ENCODE measurements at regions not wholly inside any gene's neighbourhood (a gene's known extent, or its start where the extent isn't known, plus 50 kb on each side); places are given as distances from the start of the nearest gene placed in this dataset.

DNA sequence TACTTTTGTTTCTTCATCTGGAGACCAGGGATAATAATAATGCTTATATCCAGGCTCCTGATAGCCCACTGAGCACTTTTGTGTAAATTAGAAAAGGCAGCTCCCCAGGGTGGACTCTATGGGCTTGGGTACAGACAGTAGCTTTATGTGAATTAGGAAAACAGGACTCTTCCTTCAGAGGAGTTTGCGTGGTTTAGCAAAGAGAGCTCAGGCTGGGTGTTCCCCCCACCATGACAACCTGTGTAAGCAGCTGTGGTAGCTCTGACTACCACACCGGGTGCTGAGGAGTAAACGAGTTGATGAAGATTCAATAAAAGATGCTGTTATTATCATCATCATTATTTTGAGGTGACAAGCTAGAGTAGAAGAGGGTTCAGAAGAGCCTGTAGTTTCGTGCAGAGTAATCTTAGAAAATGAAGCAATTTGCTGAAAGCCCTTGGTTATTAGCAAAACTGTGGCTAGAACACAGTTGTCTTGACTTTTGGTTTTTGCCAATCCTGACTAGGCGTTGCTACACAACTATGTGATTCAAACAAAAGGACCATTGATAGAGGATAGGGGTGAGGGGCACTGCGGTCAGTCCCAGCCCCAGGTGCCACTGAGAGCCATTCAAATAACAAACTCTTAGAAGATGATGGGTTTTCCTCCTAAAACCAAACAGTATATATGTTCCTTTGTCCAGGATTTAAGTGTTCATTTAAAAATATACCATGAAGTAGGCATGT is 60.6 kb upstream of the LIMCH1 start:
- Histone ChIP-seq H3K9me3 (no peaks in the 10 kb centered on the region), H3K27me3 (no peaks in the 10 kb centered on the region), H3K27ac (replicated peaks in 1 of 4) (no peak overlapping the region), H3K4me1 (no peaks in the 10 kb centered on the region), H3K4me3 (no peak overlapping the region), H3K36me3 (no peaks in the 10 kb centered on the region)
- TF ChIP-seq POLR2A (IDR thresholded peaks at IDR 0.05; ENCODE audit: low read depth) (no peak), EP300 (IDR thresholded peaks at IDR 0.05) (no peak), POLR2AphosphoS5 (IDR thresholded peaks at IDR 0.05) (no peak), CTCF (IDR thresholded peaks at IDR 0.05) (no peak)
- no peak for DNase-seq (ENCODE audit: extremely low spot score)
- intact Hi-C loops (cut with DNase I) = no loop called here
- WGBS = 87% methylated on average over 6 of the region's 6 CpGs

- no peak overlapping the region for H3K4me3 ChIP-seq
- no peaks in the 10 kb centered on the region for H3K4me1 ChIP-seq
- intact Hi-C loops (cut with DNase I) = no loop called here
- no peak for DNase-seq (ENCODE audit: extremely low spot score)
- 72% methylated on average over 3 of the region's 3 CpGs for WGBS
- H3K9me3 ChIP-seq = no peaks in the 10 kb centered on the region
- no peaks in the 10 kb centered on the region for H3K36me3 ChIP-seq
- no peak overlapping the region for H3K27ac ChIP-seq (replicated peaks in 1 of 4)
- TF ChIP-seq POLR2A (IDR thresholded peaks at IDR 0.05; ENCODE audit: low read depth) (no peak), EP300 (IDR thresholded peaks at IDR 0.05) (no peak), CTCF (IDR thresholded peaks at IDR 0.05) (no peak), POLR2AphosphoS5 (IDR thresholded peaks at IDR 0.05) (no peak)
- H3K27me3 ChIP-seq = no peaks in the 10 kb centered on the region
Measured at GRCh38 chr4:41478518-41478917, 59.4 kb upstream of the LIMCH1 start.

DNA sequence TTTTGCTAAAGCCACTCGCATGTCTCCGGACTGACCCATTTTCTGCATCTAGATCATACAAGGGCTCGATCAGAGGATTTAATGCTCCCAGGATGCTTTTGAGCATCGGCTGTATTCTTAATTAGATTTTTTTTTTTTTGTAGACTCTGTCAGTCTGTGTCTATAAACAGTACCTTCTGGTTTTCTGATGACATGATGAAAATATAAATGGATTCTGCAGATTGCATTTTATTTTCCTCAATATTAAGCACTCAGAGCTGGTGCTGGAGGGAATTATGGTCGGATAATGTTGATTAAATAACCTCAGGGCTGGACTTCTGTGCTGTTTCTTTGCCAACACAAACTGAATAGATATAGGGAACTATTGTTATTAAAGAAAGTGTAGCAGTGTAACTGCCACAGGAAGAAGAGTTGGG is 57.1 kb upstream of the LIMCH1 start:
- WGBS = 86% methylated on average over 5 of the region's 5 CpGs
- intact Hi-C loops (cut with DNase I) = no loop called here
- DNase-seq (ENCODE audit: extremely low spot score) = no peak

DNA sequence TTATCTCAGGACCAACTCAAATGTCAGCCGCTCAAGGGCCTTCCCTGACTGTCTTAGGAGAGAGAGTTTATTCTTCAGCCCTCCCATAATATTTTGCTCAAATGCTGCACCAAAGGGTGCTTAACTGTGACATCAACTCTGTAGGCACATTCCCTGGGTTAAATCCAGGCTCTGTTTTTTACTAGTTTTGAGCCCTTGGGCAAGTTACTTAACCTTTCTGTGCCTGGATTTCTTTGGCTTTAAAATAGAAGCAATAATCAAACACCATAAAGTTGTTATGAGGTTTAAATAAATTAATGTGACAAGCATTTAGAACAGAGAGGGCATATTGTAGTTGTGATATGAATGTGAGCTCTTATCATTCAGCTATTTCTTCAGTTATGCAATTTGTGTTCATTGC is 54.2 kb upstream of the LIMCH1 start:
- WGBS = 88% methylated on average over 1 of the region's 1 CpG
- Histone ChIP-seq H3K27ac (replicated peaks in 1 of 4) (no peak overlapping the region), H3K27me3 (no peaks in the 10 kb centered on the region), H3K4me1 (peaks cover 0 to 14% (median 3%) of the 10 kb centered on the region in 4 donors), H3K9me3 (no peaks in the 10 kb centered on the region), H3K36me3 (no peaks in the 10 kb centered on the region), H3K4me3 (no peak overlapping the region)
- intact Hi-C loops (cut with DNase I) = no loop called here
- TF ChIP-seq CTCF (IDR thresholded peaks at IDR 0.05) = no peak
- no peak for TF ChIP-seq EP300 (IDR thresholded peaks at IDR 0.05)
- no peak for DNase-seq (ENCODE audit: extremely low spot score)

More for the DNA sequence above, 57.1 kb upstream of the LIMCH1 start:
- Histone ChIP-seq H3K27me3 (no peaks in the 10 kb centered on the region), H3K4me3 (no peak overlapping the region), H3K9me3 (no peaks in the 10 kb centered on the region), H3K4me1 (peaks cover 0 to 11% (median 3%) of the 10 kb centered on the region in 4 donors), H3K27ac (replicated peaks in 1 of 4) (no peak overlapping the region), H3K36me3 (no peaks in the 10 kb centered on the region)
- no peak for TF ChIP-seq POLR2A (IDR thresholded peaks at IDR 0.05; ENCODE audit: low read depth)
- TF ChIP-seq POLR2AphosphoS5 (IDR thresholded peaks at IDR 0.05) = no peak
- no peak for TF ChIP-seq CTCF (IDR thresholded peaks at IDR 0.05)
- no peak for TF ChIP-seq EP300 (IDR thresholded peaks at IDR 0.05)

GRCh38 chr4:41485041-41485440 is 52.9 kb upstream of the LIMCH1 start:
- intact Hi-C loops (cut with DNase I) = no loop called here
- no peak overlapping the region for H3K27ac ChIP-seq (replicated peaks in 1 of 4)
- TF ChIP-seq POLR2AphosphoS5 (IDR thresholded peaks at IDR 0.05) = no peak
- TF ChIP-seq CTCF (IDR thresholded peaks at IDR 0.05) = no peak
- TF ChIP-seq POLR2A (IDR thresholded peaks at IDR 0.05; ENCODE audit: low read depth) = no peak
- TF ChIP-seq EP300 (IDR thresholded peaks at IDR 0.05) = no peak
- WGBS = 64% methylated on average over 1 of the region's 1 CpG
- H3K9me3 ChIP-seq = no peaks in the 10 kb centered on the region
- no peaks in the 10 kb centered on the region for H3K36me3 ChIP-seq
- no peak for DNase-seq (ENCODE audit: extremely low spot score)
- H3K27me3 ChIP-seq = no peaks in the 10 kb centered on the region
- H3K4me1 ChIP-seq = peaks cover 0 to 14% (median 3%) of the 10 kb centered on the region in 4 donors
- H3K4me3 ChIP-seq = no peak overlapping the region

All from esophagus muscularis mucosa (tissue), 4 donors.